ENCODE measurements at regions not wholly inside any gene's neighbourhood (a gene's known extent, or its start where the extent isn't known, plus 50 kb on each side); places are given as distances from the start of the nearest gene placed in this dataset.

DNA sequence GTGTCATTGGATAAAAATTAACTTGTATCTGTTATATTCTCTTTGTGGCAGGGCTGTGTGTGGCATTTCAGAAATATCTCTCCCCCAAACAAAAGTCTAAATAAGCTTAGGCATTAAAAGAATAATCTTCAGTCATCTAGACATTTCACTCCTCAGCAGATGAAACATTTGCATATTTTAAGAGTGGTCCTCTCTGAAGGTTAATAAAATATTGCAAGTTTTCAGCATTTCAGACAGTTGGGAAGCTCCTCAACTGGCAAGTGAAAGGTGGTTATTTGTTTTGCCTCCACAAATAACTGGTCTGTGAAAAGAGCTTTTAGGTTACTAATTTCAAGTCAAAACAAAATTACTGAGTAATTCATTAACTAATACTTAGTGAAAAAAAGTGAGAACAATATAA is 462.6 kb downstream of the EPHA4 start:
- H3K27me3 Mint-ChIP-seq, result peaks cover 2% of the 10 kb centered on the region
- CTCF ChIA-PET, result no interaction called here
- no peak overlapping the region for H3K27ac Mint-ChIP-seq
- no peak overlapping the region for H3K4me3 Mint-ChIP-seq
- no peaks in the 10 kb centered on the region for H3K36me3 Mint-ChIP-seq
- no peaks in the 10 kb centered on the region for H3K4me1 Mint-ChIP-seq
- DNase-seq, result no peak
- H3K9me3 Mint-ChIP-seq, result no peaks in the 10 kb centered on the region

DNA sequence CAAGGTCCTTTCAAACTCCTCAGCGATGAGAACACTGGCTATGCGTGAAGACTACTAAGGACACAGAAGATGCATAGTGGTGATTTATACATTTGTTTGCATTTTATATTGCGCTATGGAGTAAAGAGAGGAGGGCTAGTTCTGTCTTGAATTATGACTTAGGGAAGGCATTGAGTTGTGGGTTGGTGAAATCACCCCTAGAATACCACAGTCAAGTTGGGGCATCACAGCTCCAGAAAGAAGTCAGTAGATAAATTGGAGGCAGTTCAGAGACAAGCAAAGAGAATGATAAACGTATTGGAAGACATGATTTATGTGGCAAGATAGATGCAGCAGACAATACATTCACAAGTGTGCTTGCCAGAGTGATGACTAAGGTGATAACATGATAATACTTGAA is 460.4 kb downstream of the EPHA4 start:
- no peaks in the 10 kb centered on the region for H3K4me1 Mint-ChIP-seq

DNA sequence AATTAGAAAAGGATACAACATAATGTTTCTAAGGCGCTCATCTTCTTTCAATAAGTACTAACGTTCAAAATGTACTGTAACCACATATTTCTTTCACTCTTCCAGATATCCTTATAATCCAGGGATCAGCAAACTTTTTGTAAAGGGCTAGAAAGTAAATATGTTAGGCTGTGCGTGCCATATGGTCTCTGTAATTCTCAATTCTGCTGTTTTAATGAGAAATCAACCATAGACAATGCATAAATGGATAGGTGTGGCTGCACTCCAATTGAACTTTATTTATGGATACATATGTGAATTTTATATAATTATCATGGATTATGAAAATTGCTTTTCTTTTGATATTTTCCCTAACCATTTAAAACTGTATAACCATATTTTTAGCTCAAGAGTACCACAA is 459.4 kb downstream of the EPHA4 start:
- H3K27me3 Mint-ChIP-seq, result no peaks in the 10 kb centered on the region
- no peaks in the 10 kb centered on the region for H3K36me3 Mint-ChIP-seq
- CTCF ChIA-PET, result no interaction called here
- H3K4me1 Mint-ChIP-seq, result no peaks in the 10 kb centered on the region
- no peak overlapping the region for H3K4me3 Mint-ChIP-seq
- no peak overlapping the region for H3K27ac Mint-ChIP-seq
- no peak for DNase-seq
- H3K9me3 Mint-ChIP-seq, result no peaks in the 10 kb centered on the region

More for the DNA sequence above, 460.4 kb downstream of the EPHA4 start:
- CTCF ChIA-PET, result no interaction called here
- no peak for DNase-seq
- no peaks in the 10 kb centered on the region for H3K9me3 Mint-ChIP-seq
- no peak overlapping the region for H3K27ac Mint-ChIP-seq
- no peak overlapping the region for H3K4me3 Mint-ChIP-seq
- no peaks in the 10 kb centered on the region for H3K36me3 Mint-ChIP-seq
- no peaks in the 10 kb centered on the region for H3K27me3 Mint-ChIP-seq

DNA sequence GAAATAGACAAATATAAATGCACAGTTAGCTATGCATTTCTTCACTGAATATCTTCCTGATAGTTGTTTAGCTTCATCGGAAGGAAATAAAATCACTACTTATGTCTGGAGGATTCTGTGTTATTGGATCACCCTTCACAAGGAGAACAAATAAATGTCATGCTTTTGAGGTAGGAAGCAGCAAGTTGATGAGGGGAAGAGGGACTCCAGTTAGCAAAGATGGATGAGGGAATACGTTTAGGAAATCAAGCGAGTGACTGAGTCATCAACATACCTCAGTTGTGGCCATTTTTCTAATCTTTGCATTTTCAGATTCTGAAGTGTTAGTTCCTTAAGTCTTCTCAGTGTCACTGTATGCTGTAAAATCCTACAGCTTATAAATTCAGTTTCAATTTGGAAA is 456.2 kb downstream of the EPHA4 start:
- no peak overlapping the region for H3K4me3 Mint-ChIP-seq
- no peaks in the 10 kb centered on the region for H3K9me3 Mint-ChIP-seq
- H3K27ac Mint-ChIP-seq, result no peak overlapping the region
- no peaks in the 10 kb centered on the region for H3K4me1 Mint-ChIP-seq
- DNase-seq, result no peak
- H3K36me3 Mint-ChIP-seq, result no peaks in the 10 kb centered on the region
- H3K27me3 Mint-ChIP-seq, result no peaks in the 10 kb centered on the region
- CTCF ChIA-PET, result no interaction called here

DNA sequence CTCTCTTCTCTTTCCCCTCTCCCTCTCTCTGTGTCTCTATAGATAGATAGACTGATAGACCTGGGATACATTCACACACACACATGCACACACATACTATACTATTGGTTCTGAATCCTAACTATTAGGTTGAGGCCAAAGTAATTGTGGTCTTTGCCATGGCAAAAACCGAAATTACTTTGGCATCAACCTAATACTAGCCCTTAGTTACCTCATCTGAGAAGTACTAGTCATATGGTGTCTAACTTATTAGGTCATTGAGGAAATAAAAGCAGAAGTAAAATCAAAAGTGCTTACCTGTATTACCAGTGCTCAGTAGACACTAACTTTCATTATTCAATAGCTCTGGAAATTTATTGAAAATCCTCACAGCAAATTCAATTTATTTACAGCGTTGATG is 451.5 kb downstream of the EPHA4 start:
- Mint-ChIP-seq H3K9me3 (no peaks in the 10 kb centered on the region), H3K27ac (no peak overlapping the region), H3K4me1 (no peaks in the 10 kb centered on the region), H3K36me3 (no peaks in the 10 kb centered on the region), H3K4me3 (no peak overlapping the region), H3K27me3 (no peaks in the 10 kb centered on the region)
- CTCF ChIA-PET, result no interaction called here
- no peak for DNase-seq

DNA sequence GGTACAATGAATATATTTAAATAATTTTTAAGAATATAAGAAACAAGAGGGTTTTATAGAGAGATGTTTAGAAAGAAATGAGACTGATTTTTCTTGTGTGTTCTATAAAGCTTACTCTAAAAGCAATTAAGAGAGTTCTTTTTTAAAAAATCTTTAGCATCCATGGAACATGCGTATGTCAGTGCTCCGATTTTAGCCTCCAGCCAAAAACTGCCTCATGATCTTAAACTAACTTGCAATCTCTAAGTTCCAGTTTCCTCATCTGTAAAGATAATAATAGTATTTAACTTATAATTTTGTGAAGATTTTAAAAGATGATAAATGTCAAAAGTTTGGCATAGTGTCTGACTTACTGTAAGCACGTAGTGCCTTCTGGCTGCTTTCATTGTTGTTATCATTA is 448.7 kb downstream of the EPHA4 start:
- Mint-ChIP-seq H3K27me3 (no peaks in the 10 kb centered on the region), H3K36me3 (no peaks in the 10 kb centered on the region), H3K27ac (no peak overlapping the region), H3K4me3 (no peak overlapping the region), H3K9me3 (peaks cover 4% of the 10 kb centered on the region), H3K4me1 (no peaks in the 10 kb centered on the region)
- no peak for DNase-seq
- CTCF ChIA-PET, result no interaction called here

DNA sequence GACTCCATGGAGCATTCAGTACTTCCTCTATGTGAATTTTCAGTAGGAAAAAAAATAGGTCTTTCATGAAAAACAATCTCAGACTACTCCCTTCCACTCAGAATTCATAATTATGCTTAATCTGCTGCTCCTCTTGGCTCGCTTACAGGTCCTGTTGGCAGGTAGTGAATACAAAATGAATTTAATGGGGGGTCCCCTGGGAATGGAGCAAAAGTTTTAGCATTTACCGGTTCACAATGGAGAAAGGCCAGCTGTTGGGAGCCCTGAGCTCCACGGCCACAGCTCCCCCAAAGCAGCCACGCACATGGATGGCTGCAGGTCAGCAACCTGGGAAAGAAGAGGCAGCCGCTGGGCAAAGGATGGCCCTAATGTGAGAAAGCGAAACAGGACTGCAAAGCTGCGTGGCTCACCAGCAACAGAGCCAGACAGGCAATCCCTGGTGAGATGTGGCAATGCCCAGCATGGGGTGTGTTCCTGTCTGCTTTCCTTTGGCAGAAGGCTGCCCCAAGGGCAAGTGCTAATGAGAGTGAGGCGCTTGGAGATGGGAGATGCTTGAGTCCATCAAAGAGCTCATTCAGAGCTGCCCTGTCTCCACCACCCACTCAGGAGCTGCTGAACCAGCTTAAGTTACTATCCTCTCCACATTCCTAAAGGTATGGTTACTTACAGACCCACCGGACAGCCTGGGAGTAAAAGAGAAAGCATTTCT is 447.4 kb downstream of the EPHA4 start:
- no peak for DNase-seq
- H3K27ac Mint-ChIP-seq, result no peak overlapping the region
- CTCF ChIA-PET, result no interaction called here
- no peaks in the 10 kb centered on the region for H3K4me1 Mint-ChIP-seq
- H3K4me3 Mint-ChIP-seq, result no peak overlapping the region
- H3K36me3 Mint-ChIP-seq, result no peaks in the 10 kb centered on the region
- H3K27me3 Mint-ChIP-seq, result no peaks in the 10 kb centered on the region
- peaks cover 11% of the 10 kb centered on the region for H3K9me3 Mint-ChIP-seq

DNA sequence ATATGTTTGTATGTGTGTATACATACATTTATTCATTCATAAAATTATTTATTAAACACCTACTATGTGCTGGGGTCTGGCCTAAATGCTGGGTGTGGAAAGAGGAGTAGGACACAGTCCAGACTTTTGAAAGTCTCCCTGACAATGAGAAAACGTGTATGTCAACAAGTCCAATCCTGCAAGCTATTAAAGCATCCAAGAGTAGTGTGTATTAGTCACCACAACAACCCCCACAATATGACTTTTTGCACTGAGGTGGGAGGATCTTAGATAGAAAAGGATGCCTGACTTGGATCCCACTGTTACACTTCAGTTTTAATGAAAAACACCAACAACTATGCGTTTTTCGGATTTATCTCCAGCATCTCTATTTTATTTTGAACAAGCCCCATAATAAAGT is 446.4 kb downstream of the EPHA4 start:
- Mint-ChIP-seq H3K27ac (no peak overlapping the region), H3K36me3 (no peaks in the 10 kb centered on the region), H3K4me1 (no peaks in the 10 kb centered on the region), H3K9me3 (peaks cover 11% of the 10 kb centered on the region), H3K27me3 (no peaks in the 10 kb centered on the region), H3K4me3 (no peak overlapping the region)
- DNase-seq, result no peak
- CTCF ChIA-PET, result no interaction called here

DNA sequence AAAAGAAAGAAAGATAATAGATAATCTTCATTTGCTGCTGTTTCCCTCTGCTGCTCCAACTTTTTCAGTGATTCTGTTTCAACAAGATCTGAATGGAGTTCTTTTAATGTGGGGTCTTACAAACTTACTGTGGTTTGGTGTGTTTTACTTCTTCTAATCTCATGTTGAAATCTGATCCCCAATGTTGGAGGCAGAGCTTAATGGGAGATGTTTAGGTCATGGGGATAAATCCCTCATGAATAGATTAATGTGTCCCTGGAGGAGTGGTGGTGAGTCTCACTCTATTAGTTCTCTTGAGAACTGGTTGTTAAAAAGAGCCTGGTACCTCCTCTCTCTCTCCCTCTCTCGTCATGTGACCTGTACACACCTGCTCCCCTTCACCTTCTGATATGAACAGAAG is 442.4 kb downstream of the EPHA4 start:
- Mint-ChIP-seq H3K9me3 (peaks cover 11% of the 10 kb centered on the region), H3K27ac (no peak overlapping the region), H3K4me3 (no peak overlapping the region), H3K27me3 (no peaks in the 10 kb centered on the region), H3K36me3 (no peaks in the 10 kb centered on the region), H3K4me1 (no peaks in the 10 kb centered on the region)
- DNase-seq, result no peak
- CTCF ChIA-PET, result no interaction called here

DNA sequence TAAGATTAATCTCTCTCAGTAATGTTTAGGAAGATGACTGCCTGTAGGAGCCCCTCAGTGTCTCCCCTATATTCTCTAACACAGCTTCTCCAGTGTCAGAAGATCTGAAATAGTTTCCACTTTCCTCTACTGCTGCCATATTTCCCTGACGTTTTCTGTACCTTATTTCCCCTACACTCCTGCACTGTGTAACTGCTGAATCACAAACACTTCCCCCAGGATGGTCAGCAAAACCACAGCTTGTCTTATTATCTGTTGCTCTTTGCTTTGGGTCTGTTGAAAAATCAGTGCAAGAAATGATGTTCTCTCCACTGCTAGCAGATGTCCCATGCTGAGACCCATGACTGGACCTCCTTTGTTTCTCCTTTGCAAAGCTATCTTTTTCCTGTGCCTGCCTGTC is 441.7 kb downstream of the EPHA4 start:
- no peak overlapping the region for H3K4me3 Mint-ChIP-seq
- CTCF ChIA-PET, result no interaction called here

DNA sequence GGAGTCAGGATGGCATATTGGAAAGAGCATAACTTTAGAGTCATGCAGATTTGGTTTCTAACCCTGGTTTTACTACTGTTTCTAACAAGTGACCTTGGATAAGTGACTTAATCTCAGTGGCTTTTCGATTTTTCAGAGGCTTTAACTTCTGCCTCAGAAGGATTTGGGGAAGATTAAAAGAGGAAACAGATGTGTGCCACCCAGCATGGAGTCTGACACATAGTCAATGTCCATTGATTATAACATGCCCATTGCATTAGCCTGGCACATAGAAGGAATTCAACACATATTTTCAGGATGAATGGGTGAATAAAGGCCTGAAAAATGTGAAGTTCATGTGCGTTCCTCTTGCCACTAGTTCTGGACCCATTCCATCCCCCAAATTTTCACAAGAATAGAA is 438.2 kb downstream of the EPHA4 start:
- H3K9me3 Mint-ChIP-seq, result peaks cover 2% of the 10 kb centered on the region
- CTCF ChIA-PET, result no interaction called here
- H3K36me3 Mint-ChIP-seq, result no peaks in the 10 kb centered on the region
- no peak for DNase-seq
- no peaks in the 10 kb centered on the region for H3K27me3 Mint-ChIP-seq
- no peak overlapping the region for H3K27ac Mint-ChIP-seq
- no peaks in the 10 kb centered on the region for H3K4me1 Mint-ChIP-seq
- no peak overlapping the region for H3K4me3 Mint-ChIP-seq

More for the DNA sequence above, 441.7 kb downstream of the EPHA4 start:
- Mint-ChIP-seq H3K4me1 (no peaks in the 10 kb centered on the region), H3K27me3 (no peaks in the 10 kb centered on the region), H3K9me3 (peaks cover 11% of the 10 kb centered on the region), H3K36me3 (no peaks in the 10 kb centered on the region), H3K27ac (no peak overlapping the region)
- DNase-seq, result no peak

DNA sequence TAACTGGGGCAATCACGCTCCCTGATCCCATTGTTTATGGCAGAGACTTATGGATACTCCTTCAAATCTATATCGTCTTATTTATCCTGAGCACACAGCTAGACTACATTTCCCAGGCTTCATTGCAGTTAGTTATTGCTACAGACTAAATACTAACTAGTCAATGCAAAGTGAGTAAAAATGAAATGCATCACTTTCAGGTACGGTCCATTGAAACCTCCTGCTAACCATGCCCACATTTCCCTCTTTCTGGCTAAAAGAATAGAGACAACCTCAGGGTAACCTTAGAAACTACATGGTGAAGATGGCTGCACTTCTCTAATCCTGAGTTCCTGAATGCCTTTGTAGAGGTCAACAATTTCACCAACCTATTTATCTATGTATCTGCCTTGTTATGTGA is 437.4 kb downstream of the EPHA4 start:
- no peaks in the 10 kb centered on the region for H3K4me1 Mint-ChIP-seq
- DNase-seq, result no peak
- H3K9me3 Mint-ChIP-seq, result peaks cover under 1% of the 10 kb centered on the region
- CTCF ChIA-PET, result interaction anchor here (0.6 kb wide), 1 partner anchor 22 kb away, joined by 3 read pairs; no protein-coding TSS in a partner anchor
- H3K36me3 Mint-ChIP-seq, result no peaks in the 10 kb centered on the region
- no peaks in the 10 kb centered on the region for H3K27me3 Mint-ChIP-seq
- H3K4me3 Mint-ChIP-seq, result no peak overlapping the region
- H3K27ac Mint-ChIP-seq, result no peak overlapping the region

DNA sequence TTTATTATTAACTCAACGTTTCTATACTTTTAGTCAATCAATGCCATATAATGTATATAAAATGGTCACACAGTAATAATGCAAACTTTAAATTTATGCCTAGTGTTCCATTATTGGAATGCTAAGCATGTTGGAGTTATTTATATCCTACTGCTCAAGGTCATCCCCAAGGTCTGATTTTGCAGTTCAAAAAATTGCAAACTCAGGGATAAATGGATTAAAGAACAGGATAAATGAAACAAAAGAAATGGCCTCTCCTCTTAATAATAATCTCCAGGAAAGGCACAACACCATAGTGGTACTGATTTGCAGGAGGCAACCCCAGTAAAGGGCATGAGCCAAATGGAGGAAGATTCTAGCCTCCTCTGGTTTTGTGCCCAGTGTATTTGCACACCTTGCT is 436.4 kb downstream of the EPHA4 start:
- H3K4me3 Mint-ChIP-seq, result no peak overlapping the region
- no peak overlapping the region for H3K27ac Mint-ChIP-seq
- H3K36me3 Mint-ChIP-seq, result no peaks in the 10 kb centered on the region
- H3K4me1 Mint-ChIP-seq, result no peaks in the 10 kb centered on the region
- no peak for DNase-seq
- CTCF ChIA-PET, result no interaction called here
- no peaks in the 10 kb centered on the region for H3K9me3 Mint-ChIP-seq
- H3K27me3 Mint-ChIP-seq, result no peaks in the 10 kb centered on the region

DNA sequence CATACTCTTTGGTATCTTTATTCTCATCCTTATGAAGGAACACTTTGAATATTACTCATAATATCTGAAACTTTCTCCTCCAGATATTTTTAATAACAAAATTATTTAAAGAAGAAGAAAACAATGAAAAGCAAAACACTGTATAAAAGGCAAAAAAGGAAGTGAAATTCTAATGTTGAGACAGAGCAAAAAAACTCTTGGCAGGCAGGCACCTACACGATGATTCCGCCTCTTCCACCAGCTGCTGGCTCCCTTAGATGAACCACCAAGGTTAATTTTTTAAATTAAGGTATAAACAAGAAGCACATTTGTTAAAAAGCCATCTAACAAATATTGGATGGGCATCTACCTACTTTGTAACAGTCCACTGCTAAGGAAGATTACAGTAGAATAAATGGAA is 434.7 kb downstream of the EPHA4 start:
- H3K36me3 Mint-ChIP-seq, result no peaks in the 10 kb centered on the region
- CTCF ChIA-PET, result no interaction called here
- no peak for DNase-seq
- no peaks in the 10 kb centered on the region for H3K9me3 Mint-ChIP-seq
- no peak overlapping the region for H3K27ac Mint-ChIP-seq
- no peak overlapping the region for H3K4me3 Mint-ChIP-seq
- no peaks in the 10 kb centered on the region for H3K27me3 Mint-ChIP-seq
- no peaks in the 10 kb centered on the region for H3K4me1 Mint-ChIP-seq

DNA sequence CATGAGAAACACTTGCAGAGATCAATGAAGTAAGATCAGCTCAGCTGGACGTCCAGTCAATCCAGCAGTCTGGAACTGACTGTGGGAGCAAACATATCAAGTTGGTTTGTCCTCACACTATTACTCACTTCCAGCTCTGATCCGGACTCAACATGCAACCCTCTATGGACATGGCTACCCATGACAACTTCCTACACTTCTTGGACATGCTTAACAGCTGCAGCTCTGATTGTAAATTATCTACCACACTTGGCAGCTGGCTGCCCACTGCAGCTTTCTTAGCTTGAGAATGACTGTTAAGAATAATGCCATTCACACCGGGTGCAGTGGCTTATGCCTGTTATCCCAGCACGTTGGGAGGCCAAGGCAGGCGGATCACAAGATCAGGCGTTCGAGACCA is 429.8 kb downstream of the EPHA4 start:
- CTCF ChIA-PET, result no interaction called here
- H3K4me1 Mint-ChIP-seq, result no peaks in the 10 kb centered on the region
- H3K27me3 Mint-ChIP-seq, result no peaks in the 10 kb centered on the region
- H3K9me3 Mint-ChIP-seq, result no peaks in the 10 kb centered on the region
- no peak overlapping the region for H3K27ac Mint-ChIP-seq
- H3K36me3 Mint-ChIP-seq, result no peaks in the 10 kb centered on the region
- no peak overlapping the region for H3K4me3 Mint-ChIP-seq
- DNase-seq, result no peak

DNA sequence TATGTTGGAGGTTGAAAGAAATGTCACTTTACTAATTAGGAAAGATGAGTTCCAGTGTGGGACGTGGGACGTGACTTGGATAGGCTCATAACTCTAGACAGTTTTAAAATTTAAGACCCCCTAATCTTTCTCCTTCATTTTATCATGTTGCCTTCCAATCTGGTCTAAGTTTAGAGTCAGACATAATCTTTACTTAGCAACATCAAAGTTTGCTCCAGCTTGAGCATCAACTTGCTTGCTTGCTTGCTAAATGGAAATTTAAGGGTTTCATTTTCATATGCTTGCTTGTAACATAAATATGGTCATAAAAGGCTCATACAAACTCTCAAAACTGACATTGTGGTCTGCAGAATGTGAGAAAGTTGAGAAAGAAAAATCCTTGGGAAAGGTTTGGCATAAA is 428.9 kb downstream of the EPHA4 start:
- no peaks in the 10 kb centered on the region for H3K4me1 Mint-ChIP-seq
- H3K27me3 Mint-ChIP-seq, result no peaks in the 10 kb centered on the region
- CTCF ChIA-PET, result no interaction called here
- no peak overlapping the region for H3K4me3 Mint-ChIP-seq
- H3K27ac Mint-ChIP-seq, result no peak overlapping the region
- DNase-seq, result no peak
- H3K36me3 Mint-ChIP-seq, result no peaks in the 10 kb centered on the region
- no peaks in the 10 kb centered on the region for H3K9me3 Mint-ChIP-seq
